ENCODE measurements at regions not wholly inside any gene's neighbourhood (a gene's known extent, or its start where the extent isn't known, plus 50 kb on each side); places are given as distances from the start of the nearest gene placed in this dataset.
"Not testable (repeated sequence)": the region's sequence is repeated elsewhere in the genome, so short reads cannot be mapped to it uniquely, and the experiment has no call there.

- Histone ChIP-seq H3K4me3 (no peak overlapping the region), H3K4me1 (no peaks in the 10 kb centered on the region), H3K9me3 (no peaks in the 10 kb centered on the region), H3K27me3 (no peaks in the 10 kb centered on the region), H3K36me3 (no peaks in the 10 kb centered on the region), H3K27ac (replicated peaks in 1 of 4) (no peak overlapping the region)
- 84% methylated on average over 3 of the region's 3 CpGs for WGBS
- intact Hi-C loops (cut with DNase I): no loop called here
- no peak for DNase-seq (ENCODE audit: extremely low spot score)
- TF ChIP-seq POLR2AphosphoS5 (IDR thresholded peaks at IDR 0.05) (no peak), CTCF (IDR thresholded peaks at IDR 0.05) (no peak), POLR2A (IDR thresholded peaks at IDR 0.05; ENCODE audit: low read depth) (no peak), EP300 (IDR thresholded peaks at IDR 0.05) (no peak)
These were observed 260.8 kb downstream of the ARPP21 start for GRCh38 chr3:35900079-35900478.

- no peak for DNase-seq (ENCODE audit: extremely low spot score)
- Histone ChIP-seq H3K27me3 (no peaks in the 10 kb centered on the region), H3K4me3 (no peak overlapping the region), H3K27ac (replicated peaks in 1 of 4) (no peak overlapping the region), H3K9me3 (no peaks in the 10 kb centered on the region), H3K36me3 (no peaks in the 10 kb centered on the region), H3K4me1 (no peaks in the 10 kb centered on the region)
- intact Hi-C loops (cut with DNase I): no loop called here
- TF ChIP-seq POLR2AphosphoS5 (IDR thresholded peaks at IDR 0.05) (no peak), CTCF (IDR thresholded peaks at IDR 0.05) (peak; percentile 49 to 68 (median 58)), EP300 (IDR thresholded peaks at IDR 0.05) (no peak), POLR2A (IDR thresholded peaks at IDR 0.05; ENCODE audit: low read depth) (no peak)
- 40% methylated on average over 9 of the region's 9 CpGs for WGBS
These were observed 269.3 kb downstream of the ARPP21 start for GRCh38 chr3:35908366-35909232.

- no peaks in the 10 kb centered on the region for H3K27me3 ChIP-seq
- H3K36me3 ChIP-seq: no peaks in the 10 kb centered on the region
- no peak overlapping the region for H3K27ac ChIP-seq (replicated peaks in 1 of 4)
- 91% methylated on average over 6 of the region's 6 CpGs for WGBS
- H3K9me3 ChIP-seq: peaks cover 0 to 17% (median 5%) of the 10 kb centered on the region in 4 donors
- no peak overlapping the region for H3K4me3 ChIP-seq
- no peak for TF ChIP-seq POLR2A (IDR thresholded peaks at IDR 0.05; ENCODE audit: low read depth)
- no peak for TF ChIP-seq CTCF (IDR thresholded peaks at IDR 0.05)
- no peak for TF ChIP-seq EP300 (IDR thresholded peaks at IDR 0.05)
- TF ChIP-seq POLR2AphosphoS5 (IDR thresholded peaks at IDR 0.05): no peak
- DNase-seq (ENCODE audit: extremely low spot score): no peak
- H3K4me1 ChIP-seq: no peaks in the 10 kb centered on the region
- intact Hi-C loops (cut with DNase I): no loop called here
These were observed 279.8 kb downstream of the ARPP21 start for GRCh38 chr3:35919160-35919559.

- no peak for DNase-seq (ENCODE audit: extremely low spot score)
- no peak overlapping the region for H3K27ac ChIP-seq (replicated peaks in 1 of 4)
- H3K36me3 ChIP-seq: no peaks in the 10 kb centered on the region
- no peaks in the 10 kb centered on the region for H3K27me3 ChIP-seq
- WGBS: 89% methylated on average over 4 of the region's 4 CpGs
- peaks cover 0 to 17% (median 5%) of the 10 kb centered on the region in 4 donors for H3K9me3 ChIP-seq
- intact Hi-C loops (cut with DNase I): no loop called here
- no peak for TF ChIP-seq POLR2AphosphoS5 (IDR thresholded peaks at IDR 0.05)
- H3K4me1 ChIP-seq: no peaks in the 10 kb centered on the region
- no peak overlapping the region for H3K4me3 ChIP-seq
These were observed 282.4 kb downstream of the ARPP21 start for GRCh38 chr3:35921718-35922117.

GRCh38 chr3:35924070-35924469, 284.7 kb downstream of the ARPP21 start:
- DNase-seq (ENCODE audit: extremely low spot score); intact Hi-C loops (cut with DNase I); H3K27me3 ChIP-seq; H3K27ac ChIP-seq (replicated peaks in 1 of 4); H3K36me3 ChIP-seq; H3K4me3 ChIP-seq; H3K4me1 ChIP-seq: not testable (repeated sequence)
- peaks cover 0 to 17% (median 5%) of the 10 kb centered on the region in 4 donors for H3K9me3 ChIP-seq

GRCh38 chr3:35927441-35927840, 288.1 kb downstream of the ARPP21 start:
- Histone ChIP-seq H3K4me1 (no peaks in the 10 kb centered on the region), H3K36me3 (no peaks in the 10 kb centered on the region), H3K4me3 (no peak overlapping the region), H3K9me3 (no peaks in the 10 kb centered on the region), H3K27me3 (no peaks in the 10 kb centered on the region), H3K27ac (replicated peaks in 1 of 4) (no peak overlapping the region)
- DNase-seq (ENCODE audit: extremely low spot score): no peak
- intact Hi-C loops (cut with DNase I): no loop called here
- 80% methylated on average over 3 of the region's 3 CpGs for WGBS
- TF ChIP-seq CTCF (IDR thresholded peaks at IDR 0.05) (no peak), POLR2A (IDR thresholded peaks at IDR 0.05; ENCODE audit: low read depth) (no peak), EP300 (IDR thresholded peaks at IDR 0.05) (no peak), POLR2AphosphoS5 (IDR thresholded peaks at IDR 0.05) (no peak)

Data from esophagus muscularis mucosa (tissue), 4 donors.